Fibroblast of lung (primary cell): ENCODE measurements at regions not wholly inside any gene's neighbourhood (a gene's known extent, or its start where the extent isn't known, plus 50 kb on each side); places are given as distances from the start of the nearest gene placed in this dataset.

Source experiments
- DNase-seq, 2 donors: peaks; one replicate each; pipeline versions ENCODE4 v3.0.0 to v3.0.0-alpha.2; 2010; ENCODE audit warnings: low read depth in 2 of 2
- H2AFZ ChIP-seq: 2 replicates; pipeline ENCODE4 v1.5.1; 2012; ENCODE audit warnings: low read length, control low read depth, inconsistent platforms
- H3K27ac ChIP-seq: 2 replicates; pipeline ENCODE4 v1.5.1; 2011; ENCODE audit warnings: low read length, control low read depth; ENCODE audit not compliant: insufficient read depth
- H3K27me3 ChIP-seq: 2 replicates; pipeline ENCODE4 v1.5.1; 2011; ENCODE audit warnings: mild to moderate bottlenecking, low read length; ENCODE audit not compliant: control insufficient read depth, insufficient read depth
- H3K36me3 ChIP-seq: 2 replicates; pipeline ENCODE4 v1.5.1; 2011; ENCODE audit warnings: low read length; ENCODE audit not compliant: control insufficient read depth, insufficient read depth
- H3K4me1 ChIP-seq: 2 replicates; pipeline ENCODE4 v1.5.1; 2011; ENCODE audit warnings: low read length; ENCODE audit not compliant: control insufficient read depth, insufficient read depth; ENCODE audit errors: extremely low read depth
- H3K4me2 ChIP-seq: 2 replicates; pipeline ENCODE4 v1.5.1; 2011; ENCODE audit warnings: low read length, control low read depth; ENCODE audit not compliant: insufficient read depth; ENCODE audit errors: extremely low read depth
- H3K4me3 ChIP-seq, 4 experiments: fragments of 200-600 bp in 1 of 4; sonication (generic) in 1 of 4; replicated peaks in 1 of 4; 2 replicates each; pipeline ENCODE4 v1.5.1; 2011 to 2016; ENCODE audit warnings: low read length in 4 of 4, low read depth in 3 of 4, mild to moderate bottlenecking in 3 of 4, control low read depth in 2 of 4, inconsistent platforms in 1 of 4, mixed read lengths in 1 of 4; ENCODE audit not compliant: insufficient read depth in 1 of 4; ENCODE audit errors: control extremely low read depth in 1 of 4
- H3K79me2 ChIP-seq: 2 replicates; pipeline ENCODE4 v1.5.1; 2012; ENCODE audit warnings: mild to moderate bottlenecking, low read length, inconsistent platforms; ENCODE audit not compliant: control insufficient read depth, insufficient read depth
- H3K9ac ChIP-seq: 2 replicates; pipeline ENCODE4 v1.5.1; 2011; ENCODE audit warnings: mild to moderate bottlenecking, low read length, control low read depth; ENCODE audit not compliant: insufficient read depth
- H3K9me3 ChIP-seq: 2 replicates; pipeline ENCODE4 v1.5.1; 2012; ENCODE audit warnings: low read depth, low read length; ENCODE audit not compliant: control insufficient read depth, insufficient read depth
- H4K20me1 ChIP-seq: 2 replicates; pipeline ENCODE4 v1.5.1; 2011; ENCODE audit warnings: low read length; ENCODE audit not compliant: control insufficient read depth, insufficient read depth; ENCODE audit errors: extremely low read depth
- CTCF ChIP-seq, 2 donors: IDR thresholded peaks in 1 of 2; conservative IDR thresholded peaks in 1 of 2; 1 replicate in 1 of 2; 2 replicates in 1 of 2; pipeline ENCODE4 v1.5.1; 2011 to 2012; ENCODE audit warnings: low read length in 2 of 2, control low read depth in 1 of 2, inconsistent platforms in 1 of 2, low read depth in 1 of 2, mild to moderate bottlenecking in 1 of 2
- EZH2 ChIP-seq: IDR thresholded peaks from 2 replicates; pipeline ENCODE4 v1.5.1; 2012; ENCODE audit warnings: low read length, control low read depth, mild to moderate bottlenecking; ENCODE audit errors: missing control alignments

DNA sequence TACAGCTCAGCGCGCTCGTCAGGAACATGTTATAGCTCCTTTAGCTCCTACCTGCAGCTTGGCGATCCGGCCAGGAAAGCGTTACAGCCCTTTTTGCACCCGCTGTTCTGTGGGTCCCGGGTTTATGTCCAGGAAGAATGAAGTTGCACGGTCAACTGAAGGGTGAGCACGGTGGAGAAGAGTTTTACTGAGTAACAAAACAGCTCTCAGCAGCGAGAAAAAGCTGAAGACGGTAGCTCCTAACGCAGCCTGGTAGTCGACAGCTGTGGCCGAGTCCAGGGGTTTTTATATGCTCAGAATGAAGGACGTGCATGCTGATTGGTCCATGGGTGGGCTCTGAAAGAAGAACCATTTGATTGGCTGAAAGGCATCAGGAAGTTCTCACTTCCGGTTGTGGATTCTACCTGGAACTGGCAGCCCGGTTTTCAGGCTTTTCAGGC is 1830.1 kb upstream of the NUDT12 start:
- Histone ChIP-seq H3K4me2 (no peak overlapping the region), H3K27ac (no peak overlapping the region), H4K20me1 (no peaks in the 10 kb centered on the region), H3K27me3 (no peaks in the 10 kb centered on the region), H3K79me2 (no peaks in the 10 kb centered on the region), H3K36me3 (no peaks in the 10 kb centered on the region), H3K9ac (no peak overlapping the region), H3K9me3 (no peaks in the 10 kb centered on the region), H2AFZ (no peak overlapping the region), H3K4me3 (no peak overlapping the region), H3K4me1 (no peaks in the 10 kb centered on the region)
- DNase-seq, result no peak
- TF ChIP-seq EZH2 (no peak), CTCF (conservative IDR thresholded peaks at IDR 0.05 in 1 of 2, IDR thresholded peaks at IDR 0.05 in 1 of 2; ENCODE audit: low read depth in 1 of 2, low read length in 2 of 2) (no peak)

- Histone ChIP-seq H3K4me1 (no peaks in the 10 kb centered on the region), H2AFZ (no peak overlapping the region), H3K27ac (no peak overlapping the region), H4K20me1 (no peaks in the 10 kb centered on the region), H3K36me3 (no peaks in the 10 kb centered on the region), H3K79me2 (no peaks in the 10 kb centered on the region), H3K27me3 (no peaks in the 10 kb centered on the region), H3K4me3 (no peak overlapping the region), H3K9me3 (no peaks in the 10 kb centered on the region), H3K9ac (no peak overlapping the region), H3K4me2 (no peak overlapping the region)
- no peak for DNase-seq
- TF ChIP-seq CTCF (conservative IDR thresholded peaks at IDR 0.05 in 1 of 2, IDR thresholded peaks at IDR 0.05 in 1 of 2; ENCODE audit: low read depth in 1 of 2, low read length in 2 of 2), result no peak
- TF ChIP-seq EZH2, result no peak
Observed at GRCh38 chr5:105392122-105392709, 1829.6 kb upstream of the NUDT12 start.

GRCh38 chr5:105380126-105380525 is 1817.5 kb upstream of the NUDT12 start:
- no peak overlapping the region for H3K4me3 ChIP-seq
- no peaks in the 10 kb centered on the region for H3K36me3 ChIP-seq
- no peaks in the 10 kb centered on the region for H3K79me2 ChIP-seq
- H3K9me3 ChIP-seq, result no peaks in the 10 kb centered on the region
- no peak overlapping the region for H3K9ac ChIP-seq
- H3K27ac ChIP-seq, result no peak overlapping the region
- H2AFZ ChIP-seq, result no peak overlapping the region
- DNase-seq, result no peak
- H3K27me3 ChIP-seq, result no peaks in the 10 kb centered on the region
- no peak overlapping the region for H3K4me2 ChIP-seq
- H3K4me1 ChIP-seq, result no peaks in the 10 kb centered on the region
- no peak for TF ChIP-seq CTCF (conservative IDR thresholded peaks at IDR 0.05 in 1 of 2, IDR thresholded peaks at IDR 0.05 in 1 of 2; ENCODE audit: low read depth in 1 of 2, low read length in 2 of 2)
- H4K20me1 ChIP-seq, result no peaks in the 10 kb centered on the region
